ENCODE measurements at regions not wholly inside any gene's neighbourhood (a gene's known extent, or its start where the extent isn't known, plus 50 kb on each side); places are given as distances from the start of the nearest gene placed in this dataset.

- no peak for ATAC-seq
- H3K36me3 ChIP-seq (ENCODE audit: control insufficient read depth, insufficient read depth, low read length), result no peaks in the 10 kb centered on the region
- CTCF ChIA-PET, result no interaction called here
- TF ChIP-seq SIN3A (IDR thresholded peaks at IDR 0.05; ENCODE audit: borderline replicate concordance, insufficient read depth, low read depth, low read length), result no peak
- no peak for TF ChIP-seq REST (IDR thresholded peaks at IDR 0.05; ENCODE audit: insufficient read depth in 1 of 2, low read depth in 2 of 2, low read length in 1 of 2)
- no peak for TF ChIP-seq POLR2AphosphoS5 (IDR thresholded peaks at IDR 0.05; ENCODE audit: low read depth, low read length)
- TF ChIP-seq TCF7L2 (IDR thresholded peaks at IDR 0.05; ENCODE audit: low read depth, low read length), result no peak
- TF ChIP-seq CTCF (IDR thresholded peaks at IDR 0.05), result no peak
- intact Hi-C loops (cut with micrococcal nuclease; ENCODE audit: unreplicated experiment) (no loop called here), in situ Hi-C loops (cut with HindIII; ENCODE audit: low pct_unique_long_range_greater_than_20kb, low sequenced_read_pairs) (no loop called here)
- no peak overlapping the region for H3K27ac ChIP-seq (ENCODE audit: low read length)
- POLR2A ChIA-PET, result no interaction called here
- H3K4me3 ChIP-seq (ENCODE audit: low read depth in 2 of 2, low read length in 2 of 2), result no peak overlapping the region
- H3K9me3 ChIP-seq (ENCODE audit: control insufficient read depth, insufficient read depth, low read depth, low read length), result no peaks in the 10 kb centered on the region
- BruUV-seq (replicated peaks), result no TSS peak
- H3K27me3 ChIP-seq (ENCODE audit: control insufficient read depth, insufficient read depth, low read length), result no peaks in the 10 kb centered on the region
- H3K4me1 ChIP-seq (ENCODE audit: control insufficient read depth, insufficient read depth, low read length), result no peaks in the 10 kb centered on the region
- no peak for DNase-seq (ENCODE audit: low read depth, low spot score)
Measured at GRCh38 chr13:78913656-78914055, 254.7 kb upstream of the OBI1 start.

- ChIA-PET CTCF (no interaction called here), POLR2A (no interaction called here)
- H3K27ac ChIP-seq (ENCODE audit: low read length), result no peak overlapping the region
- no peak for ATAC-seq
- no peak for TF ChIP-seq POLR2AphosphoS5 (IDR thresholded peaks at IDR 0.05; ENCODE audit: low read depth, low read length)
- no peak for TF ChIP-seq CTCF (IDR thresholded peaks at IDR 0.05)
- no peak overlapping the region for H3K4me3 ChIP-seq (ENCODE audit: low read depth in 2 of 2, low read length in 2 of 2)
- DNase-seq (ENCODE audit: low read depth, low spot score), result no peak
- H3K4me1 ChIP-seq (ENCODE audit: control insufficient read depth, insufficient read depth, low read length), result no peaks in the 10 kb centered on the region
- in situ Hi-C loops (cut with HindIII; ENCODE audit: low pct_unique_long_range_greater_than_20kb, low sequenced_read_pairs) (no loop called here), intact Hi-C loops (cut with micrococcal nuclease; ENCODE audit: unreplicated experiment) (no loop called here)
- H3K27me3 ChIP-seq (ENCODE audit: control insufficient read depth, insufficient read depth, low read length), result no peaks in the 10 kb centered on the region
- H3K9me3 ChIP-seq (ENCODE audit: control insufficient read depth, insufficient read depth, low read depth, low read length), result no peaks in the 10 kb centered on the region
- no TSS peak for BruUV-seq (replicated peaks)
- H3K36me3 ChIP-seq (ENCODE audit: control insufficient read depth, insufficient read depth, low read length), result no peaks in the 10 kb centered on the region
Measured at GRCh38 chr13:78910147-78910546, 251.2 kb upstream of the OBI1 start.

GRCh38 chr13:78909276-78909675 lies 250.3 kb upstream of the OBI1 start:
- Histone ChIP-seq H3K27me3 (ENCODE audit: control insufficient read depth, insufficient read depth, low read length) (no peaks in the 10 kb centered on the region), H3K9me3 (ENCODE audit: control insufficient read depth, insufficient read depth, low read depth, low read length) (no peaks in the 10 kb centered on the region), H3K36me3 (ENCODE audit: control insufficient read depth, insufficient read depth, low read length) (no peaks in the 10 kb centered on the region), H3K4me3 (ENCODE audit: low read depth in 2 of 2, low read length in 2 of 2) (no peak overlapping the region), H3K27ac (ENCODE audit: low read length) (no peak overlapping the region), H3K4me1 (ENCODE audit: control insufficient read depth, insufficient read depth, low read length) (no peaks in the 10 kb centered on the region)
- CTCF ChIA-PET, result no interaction called here
- intact Hi-C loops (cut with micrococcal nuclease; ENCODE audit: unreplicated experiment), result no loop called here
- in situ Hi-C loops (cut with HindIII; ENCODE audit: low pct_unique_long_range_greater_than_20kb, low sequenced_read_pairs), result no loop called here
- POLR2A ChIA-PET, result no interaction called here
- BruUV-seq (replicated peaks), result no TSS peak
- TF ChIP-seq SIN3A (IDR thresholded peaks at IDR 0.05; ENCODE audit: borderline replicate concordance, insufficient read depth, low read depth, low read length) (no peak), TCF7L2 (IDR thresholded peaks at IDR 0.05; ENCODE audit: low read depth, low read length) (no peak), REST (IDR thresholded peaks at IDR 0.05; ENCODE audit: insufficient read depth in 1 of 2, low read depth in 2 of 2, low read length in 1 of 2) (no peak), POLR2AphosphoS5 (IDR thresholded peaks at IDR 0.05; ENCODE audit: low read depth, low read length) (no peak), CTCF (IDR thresholded peaks at IDR 0.05) (no peak)
- no peak for ATAC-seq
- no peak for DNase-seq (ENCODE audit: low read depth, low spot score)

All from Panc1 (cell line).